ENCODE measurements at regions not wholly inside any gene's neighbourhood (a gene's known extent, or its start where the extent isn't known, plus 50 kb on each side); places are given as distances from the start of the nearest gene placed in this dataset.
"Not testable (repeated sequence)": the region's sequence is repeated elsewhere in the genome, so short reads cannot be mapped to it uniquely, and the experiment has no call there.

GRCh38 chr5:166724284-166724683 lies 1567.2 kb upstream of the WWC1 start:
- no peak for DNase-seq (ENCODE audit: low spot score)

- no peak for DNase-seq (ENCODE audit: low spot score)
These were observed 1565.9 kb upstream of the WWC1 start for GRCh38 chr5:166725593-166725992.

GRCh38 chr5:166726406-166726805 lies 1565.0 kb upstream of the WWC1 start:
- DNase-seq (ENCODE audit: low spot score), result no peak

- not testable (repeated sequence) for DNase-seq (ENCODE audit: low spot score)
These were observed 1548.5 kb upstream of the WWC1 start for GRCh38 chr5:166742951-166743350.

DNA sequence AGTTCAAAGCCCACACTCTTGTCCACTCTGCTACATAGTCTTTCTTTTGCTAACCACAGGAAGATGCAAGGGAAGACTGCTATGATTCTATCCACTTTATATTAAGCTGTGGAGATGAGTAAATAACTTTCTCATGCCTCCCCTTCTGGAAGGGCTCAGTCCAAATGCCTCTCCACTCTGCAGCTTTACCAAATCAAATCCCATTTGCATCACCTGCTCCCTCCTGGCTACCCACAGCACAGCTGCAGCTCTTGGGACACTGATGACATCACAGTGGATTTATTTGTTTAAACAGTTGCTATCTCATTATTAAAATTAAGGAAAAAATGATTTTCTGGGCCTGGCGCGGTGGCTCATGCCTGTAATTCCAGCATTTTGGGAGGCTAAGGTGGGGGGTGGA lies 1544.9 kb upstream of the WWC1 start:
- no peak for DNase-seq (ENCODE audit: low spot score)

DNA sequence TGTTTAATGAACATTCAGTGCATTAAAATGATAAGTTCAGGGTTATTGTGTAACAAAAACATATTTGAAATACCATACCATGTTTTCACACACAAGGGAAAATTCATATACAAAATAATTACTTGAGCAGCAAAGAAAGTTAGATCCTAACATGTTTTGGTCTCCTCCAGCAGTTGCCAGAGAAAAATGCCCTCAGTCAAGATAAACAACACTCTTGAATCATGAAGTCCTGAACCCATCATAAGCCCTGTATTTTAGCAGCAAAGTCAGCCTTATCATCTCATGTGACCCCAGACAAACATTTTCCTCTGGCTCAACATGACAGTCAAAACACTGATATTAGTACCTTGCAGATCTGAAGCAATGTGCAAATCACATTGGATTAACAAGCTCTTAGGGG lies 1541.1 kb upstream of the WWC1 start:
- no peak for DNase-seq (ENCODE audit: low spot score)

GRCh38 chr5:166758151-166758550 lies 1533.3 kb upstream of the WWC1 start:
- DNase-seq (ENCODE audit: low spot score), result no peak

DNA sequence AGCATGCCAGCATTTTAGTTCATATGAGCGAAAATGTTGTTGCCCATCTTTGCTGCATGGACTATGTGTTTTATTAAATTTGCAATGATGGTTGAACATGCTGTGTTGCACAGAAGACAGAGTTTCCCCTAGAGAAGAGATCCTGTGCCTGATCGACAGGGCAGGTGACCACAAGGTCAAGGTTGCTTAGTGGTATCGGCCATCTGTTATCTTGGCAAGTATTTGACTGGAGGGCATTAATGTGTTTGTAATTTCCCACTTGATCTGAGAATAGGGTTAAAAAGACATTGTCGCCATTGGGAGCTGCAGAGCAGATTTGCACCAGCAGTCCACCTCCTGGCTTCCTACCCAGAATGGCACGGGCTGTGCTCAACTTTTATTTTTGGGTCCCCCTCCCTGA lies 1523.6 kb upstream of the WWC1 start:
- no peak for DNase-seq (ENCODE audit: low spot score)

DNA sequence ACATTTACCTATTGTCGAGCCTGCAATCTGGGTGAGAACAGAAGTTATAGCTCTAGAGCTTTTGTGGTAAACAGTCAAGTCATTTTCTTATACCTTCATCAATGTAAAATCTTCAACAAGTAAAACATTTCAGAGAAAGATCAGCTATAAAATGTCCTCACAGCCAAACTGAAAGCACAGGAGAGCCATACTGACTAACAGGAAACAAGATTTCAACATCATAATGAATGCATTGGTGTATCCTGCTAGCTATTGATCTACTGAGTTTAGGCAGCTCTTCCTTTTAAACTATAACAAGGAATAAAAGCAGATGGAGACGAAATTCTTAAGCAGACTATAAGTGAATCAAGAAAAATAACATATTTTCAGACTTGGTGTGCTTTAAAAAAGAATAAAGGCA lies 1522.9 kb upstream of the WWC1 start:
- DNase-seq (ENCODE audit: low spot score), result no peak

DNA sequence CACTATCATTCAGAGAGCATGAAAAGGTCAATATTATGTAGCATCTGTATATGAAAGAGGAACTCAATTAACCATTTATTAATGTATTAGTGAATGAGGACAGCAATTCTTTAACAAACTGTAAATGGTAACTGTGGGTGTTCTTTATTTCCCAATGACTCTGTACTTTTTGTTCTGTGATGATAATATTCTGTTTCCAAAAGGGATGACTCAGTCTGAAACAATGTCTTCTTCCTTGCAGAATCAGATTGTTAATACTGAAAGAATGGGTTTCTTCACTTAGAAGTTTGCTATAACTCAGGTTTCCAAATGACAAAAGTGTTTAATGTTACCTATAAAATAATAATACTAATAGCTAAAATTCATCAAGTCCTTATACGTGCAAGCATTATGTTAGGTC lies 1518.7 kb upstream of the WWC1 start:
- no peak for DNase-seq (ENCODE audit: low spot score)

- DNase-seq (ENCODE audit: low spot score), result no peak
These were observed 1509.7 kb upstream of the WWC1 start for GRCh38 chr5:166781737-166782136.

- no peak for DNase-seq (ENCODE audit: low spot score)
These were observed 1506.8 kb upstream of the WWC1 start for GRCh38 chr5:166784545-166785078.

- no peak for DNase-seq (ENCODE audit: low spot score)
These were observed 1505.3 kb upstream of the WWC1 start for GRCh38 chr5:166786178-166786577.

- DNase-seq (ENCODE audit: low spot score), result no peak
These were observed 1504.6 kb upstream of the WWC1 start for GRCh38 chr5:166786889-166787288.

DNA sequence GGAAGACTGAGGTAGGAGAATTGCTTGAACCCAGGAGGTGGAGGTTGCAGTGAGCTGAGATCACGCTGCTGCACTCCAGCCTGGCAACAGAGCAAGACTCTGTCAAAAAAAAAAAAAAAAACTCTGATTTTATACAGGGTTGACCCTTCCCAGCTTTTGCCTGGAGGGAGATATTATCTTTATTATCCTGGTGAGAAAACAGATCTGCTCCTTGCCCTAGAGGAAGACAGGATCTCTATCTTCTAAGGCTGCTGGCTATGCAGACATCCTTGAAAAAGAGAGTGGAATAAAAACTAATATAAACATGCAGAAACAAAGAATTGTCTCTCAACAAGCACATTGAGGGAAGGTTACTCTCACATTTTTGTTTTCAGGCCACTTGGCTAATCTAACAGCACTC lies 1503.4 kb upstream of the WWC1 start:
- no peak for DNase-seq (ENCODE audit: low spot score)

GRCh38 chr5:166795756-166796155 lies 1495.7 kb upstream of the WWC1 start:
- DNase-seq (ENCODE audit: low spot score), result no peak

GRCh38 chr5:166803058-166803457 lies 1488.4 kb upstream of the WWC1 start:
- no peak for DNase-seq (ENCODE audit: low spot score)

- DNase-seq (ENCODE audit: low spot score), result not testable (repeated sequence)
These were observed 1487.2 kb upstream of the WWC1 start for GRCh38 chr5:166804223-166804622.

- DNase-seq (ENCODE audit: low spot score), result not testable (repeated sequence)
These were observed 1486.8 kb upstream of the WWC1 start for GRCh38 chr5:166804693-166805092.

DNA sequence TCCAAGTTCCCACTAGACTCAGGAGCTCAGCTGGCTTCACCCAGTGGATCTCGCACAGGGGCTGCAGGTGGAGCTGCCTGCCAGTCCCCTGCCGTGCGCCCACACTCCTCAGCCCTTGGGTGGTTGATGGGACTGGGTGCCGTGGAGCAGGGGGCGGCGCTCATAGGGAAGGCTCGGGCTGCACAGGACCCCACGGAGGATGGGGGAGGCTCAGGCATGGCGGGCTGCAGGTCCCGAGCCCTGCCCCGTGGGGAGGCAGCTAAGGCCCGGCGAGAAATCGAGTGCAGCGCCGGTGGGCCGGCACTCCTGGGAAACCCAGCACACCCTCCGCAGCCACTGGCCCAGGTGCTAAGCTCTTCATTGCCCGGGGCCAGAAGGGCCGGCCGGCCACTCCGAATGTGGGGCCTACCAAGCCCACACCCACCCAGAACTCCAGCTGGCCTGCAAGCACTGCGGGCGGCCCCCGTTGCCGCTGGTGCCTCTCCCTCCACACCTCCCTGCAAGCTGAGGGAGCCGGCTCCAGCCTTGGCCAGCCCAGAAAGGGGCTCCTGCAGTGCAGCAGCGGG lies 1481.3 kb upstream of the WWC1 start:
- not testable (repeated sequence) for DNase-seq (ENCODE audit: low spot score)

DNA sequence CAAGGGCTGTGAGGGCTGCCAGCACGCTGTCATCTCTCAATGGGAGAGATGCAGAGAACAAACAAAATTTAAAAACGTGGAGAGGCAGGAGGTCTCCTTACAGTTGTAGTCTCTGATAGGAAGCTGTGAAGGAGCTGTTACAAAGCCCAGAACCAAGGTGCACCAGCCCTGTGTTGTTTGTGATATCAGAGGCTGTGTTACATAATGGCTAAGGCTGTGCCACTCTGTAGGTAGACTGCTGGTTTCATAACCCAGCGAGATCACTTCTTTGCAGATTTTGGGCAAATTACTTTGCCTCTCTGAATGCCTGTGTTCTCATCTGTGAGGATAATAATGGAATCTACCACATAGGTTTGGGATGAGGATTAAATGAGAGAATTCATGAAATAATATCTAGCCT lies 1480.7 kb upstream of the WWC1 start:
- no peak for DNase-seq (ENCODE audit: low spot score)

GRCh38 chr5:166823360-166823759 lies 1468.1 kb upstream of the WWC1 start:
- no peak for DNase-seq (ENCODE audit: low spot score)

- no peak for DNase-seq (ENCODE audit: low spot score)
These were observed 1457.2 kb upstream of the WWC1 start for GRCh38 chr5:166834246-166834645.

DNA sequence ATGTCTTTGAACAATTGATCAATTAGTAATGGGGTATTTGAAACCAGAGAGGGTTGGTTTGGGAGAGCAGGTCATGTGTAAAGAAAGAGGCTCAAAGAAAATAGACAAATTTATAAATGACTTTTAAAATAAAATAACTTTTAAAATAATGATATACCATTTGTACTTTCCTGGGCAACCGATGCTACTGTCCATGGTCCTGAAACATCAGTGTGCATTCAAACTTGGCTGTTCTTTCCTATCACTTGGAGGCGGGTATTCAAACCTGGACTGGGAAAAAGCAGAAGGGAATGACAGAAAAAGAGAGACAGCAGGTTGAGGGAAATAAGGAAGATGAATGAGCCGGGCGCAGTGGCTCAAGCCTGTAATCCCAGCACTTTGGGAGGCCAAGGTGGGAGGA lies 1446.4 kb upstream of the WWC1 start:
- DNase-seq (ENCODE audit: low spot score), result no peak

DNA sequence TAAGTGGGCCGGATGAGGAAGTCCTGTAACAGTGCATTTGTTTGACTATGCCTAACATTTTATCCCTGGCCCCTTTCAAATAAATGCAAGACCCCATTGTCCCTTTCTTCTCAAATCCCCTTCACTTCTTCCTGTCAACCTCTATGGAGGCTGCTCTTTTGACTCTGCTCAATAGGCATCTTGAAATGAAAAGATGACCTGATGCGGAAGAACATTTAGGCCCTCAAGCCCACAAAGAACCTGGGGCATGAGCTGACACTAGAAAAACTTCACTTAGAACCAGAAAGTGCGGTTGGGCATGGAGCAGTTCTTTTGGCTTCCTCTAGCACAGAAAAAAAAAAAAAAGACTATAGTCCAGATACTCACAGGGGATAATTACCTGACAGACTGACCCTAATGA lies 1434.7 kb upstream of the WWC1 start:
- no peak for DNase-seq (ENCODE audit: low spot score)

Data from hepatic stellate cell (primary cell).